ENCODE measurements at regions not wholly inside any gene's neighbourhood (a gene's known extent, or its start where the extent isn't known, plus 50 kb on each side); places are given as distances from the start of the nearest gene placed in this dataset.

- H3K36me3 ChIP-seq (ENCODE audit: control insufficient read depth, insufficient read depth, low read length): no peaks in the 10 kb centered on the region
- BruUV-seq (replicated peaks): no TSS peak
- no peak overlapping the region for H3K4me2 ChIP-seq (ENCODE audit: insufficient read depth, low read length)
- no peaks in the 10 kb centered on the region; a peak in 1 of 5 replicates for H3K4me1 ChIP-seq (replicated peaks in 1 of 2; ENCODE audit: control insufficient read depth in 2 of 2, insufficient read depth in 2 of 2, low read length in 2 of 2)
- no peak overlapping the region for H2AFZ ChIP-seq (ENCODE audit: low read depth, low read length)
- no peaks in the 10 kb centered on the region for H3K9me3 ChIP-seq (replicated peaks; ENCODE audit: control insufficient read depth, insufficient read depth, low read depth, low read length)
- TF ChIP-seq ZNF644 (tag; IDR thresholded peaks at IDR 0.05; ENCODE audit: low read depth) (no peak), SMARCB1 (IDR thresholded peaks at IDR 0.05; ENCODE audit: insufficient read length, low read depth) (no peak), SMAD3 (CRISPR knock-in tag; conservative IDR thresholded peaks at IDR 0.05) (no peak), FOXJ2 (tag; IDR thresholded peaks at IDR 0.05) (0 out of 2 replicates have a peak, but pooled peaks have one; percentile 42), GTF2F1 (IDR thresholded peaks at IDR 0.05; ENCODE audit: low read depth, low read length) (no peak), USF1 (CRISPR knock-in tag; IDR thresholded peaks at IDR 0.05) (no peak), SPI1 (IDR thresholded peaks at IDR 0.05; ENCODE audit: borderline replicate concordance, low read depth, low read length) (peak; percentile 71; the same call in 1 of the 2 replicates), CBFA2T3 (IDR thresholded peaks at IDR 0.05) (no peak), GABPA (tag; conservative IDR thresholded peaks at IDR 0.05; ENCODE audit: low read depth) (peak; percentile 46; the same call in 1 of the 2 replicates)
- no peak for FAIRE-seq
- DNase-seq (ENCODE audit: extremely low read depth in 1 of 4, low spot score in 3 of 4): no peak
- under 1% methylated on average over 6 of the region's 6 CpGs for WGBS (ENCODE audit: insufficient coverage, low coverage, missing lambda C conversion rate)
- no peak overlapping the region for H3K9ac ChIP-seq (ENCODE audit: insufficient read depth in 1 of 2, low read depth in 2 of 2, low read length in 2 of 2)
- in situ Hi-C loops (cut with MboI) (no loop called here), intact Hi-C loops (cut with micrococcal nuclease) (no loop called here)
- H3K27me3 ChIP-seq (ENCODE audit: control insufficient read depth in 2 of 2, insufficient read depth in 2 of 2, low read length in 2 of 2): no peaks in the 10 kb centered on the region
- H3K9me1 ChIP-seq (ENCODE audit: control insufficient read depth, insufficient read depth, low read length): no peaks in the 10 kb centered on the region
- ATAC-seq: peak; percentile 43; the same call in 1 of the 3 replicates
- no peak overlapping the region for H3K27ac ChIP-seq (ENCODE audit: extremely low read depth, low read depth, low read length)
- ChIA-PET POLR2A (no interaction called here), CTCF (ENCODE audit: low intra/inter-chr PET ratio) (no interaction called here)
- no peak overlapping the region for H3K4me3 ChIP-seq
- no peaks in the 10 kb centered on the region for H3K79me2 ChIP-seq (ENCODE audit: control insufficient read depth, insufficient read depth, low read length)
- H4K20me1 ChIP-seq (replicated peaks; ENCODE audit: control insufficient read depth, insufficient read depth, low read length): no peaks in the 10 kb centered on the region
Observed at GRCh38 chr7:116393654-116394053, 105.9 kb upstream of the CAV2 start.

Measured in K562 (cell line).